ENCODE measurements at regions not wholly inside any gene's neighbourhood (a gene's known extent, or its start where the extent isn't known, plus 50 kb on each side); places are given as distances from the start of the nearest gene placed in this dataset.

GRCh38 chr2:100742277-100743254 is 77.4 kb upstream of the NPAS2 start:
- H3F3A ChIP-seq (ENCODE audit: insufficient read depth, low read length) = no peaks in the 10 kb centered on the region
- no peak overlapping the region for H3K9ac ChIP-seq (ENCODE audit: low read length)
- no peak overlapping the region for H2AFZ ChIP-seq (ENCODE audit: low read length)
- no peaks in the 10 kb centered on the region for H3K9me3 ChIP-seq (ENCODE audit: low read length)
- no peak overlapping the region for H3K27ac ChIP-seq (ENCODE audit: low read depth, low read length, poor library complexity, severe bottlenecking)
- H4K20me1 ChIP-seq (ENCODE audit: insufficient read depth, low read length) = no peaks in the 10 kb centered on the region
- H3K27me3 ChIP-seq (ENCODE audit: insufficient read depth, low read length) = 0 out of 2 replicates have a peak, but pooled peaks cover 6% of the 10 kb centered on the region
- no peak for TF ChIP-seq CTCF (IDR thresholded peaks at IDR 0.05; ENCODE audit: low read length)
- no peak for TF ChIP-seq EZH2 (IDR thresholded peaks at IDR 0.05; ENCODE audit: borderline replicate concordance, low read length)
- no peaks in the 10 kb centered on the region for H3K36me3 ChIP-seq (ENCODE audit: insufficient read depth, low read length)
- H3K79me2 ChIP-seq (ENCODE audit: insufficient read depth, low read length) = no peaks in the 10 kb centered on the region
- no peaks in the 10 kb centered on the region for H3K9me2 ChIP-seq (ENCODE audit: low read depth, low read length)
- no peaks in the 10 kb centered on the region for H3K4me1 ChIP-seq (ENCODE audit: insufficient read depth, low read length, severe bottlenecking)
- H3K4me3 ChIP-seq (ENCODE audit: low read depth, low read length, poor library complexity, severe bottlenecking) = no peak overlapping the region
- H3K4me2 ChIP-seq (ENCODE audit: low read length) = no peak overlapping the region

- TF ChIP-seq EZH2 (IDR thresholded peaks at IDR 0.05; ENCODE audit: borderline replicate concordance, low read length) (no peak), CTCF (IDR thresholded peaks at IDR 0.05; ENCODE audit: low read length) (no peak)
- no peak overlapping the region for H3K4me2 ChIP-seq (ENCODE audit: low read length)
- H3F3A ChIP-seq (ENCODE audit: insufficient read depth, low read length) = no peaks in the 10 kb centered on the region
- H3K27ac ChIP-seq (ENCODE audit: low read depth, low read length, poor library complexity, severe bottlenecking) = no peak overlapping the region
- H3K9me2 ChIP-seq (ENCODE audit: low read depth, low read length) = no peaks in the 10 kb centered on the region
- H2AFZ ChIP-seq (ENCODE audit: low read length) = no peak overlapping the region
- H3K4me1 ChIP-seq (ENCODE audit: insufficient read depth, low read length, severe bottlenecking) = no peaks in the 10 kb centered on the region
- H3K9ac ChIP-seq (ENCODE audit: low read length) = no peak overlapping the region
- H3K27me3 ChIP-seq (ENCODE audit: insufficient read depth, low read length) = 0 out of 2 replicates have a peak, but pooled peaks cover 6% of the 10 kb centered on the region
- no peak overlapping the region for H3K4me3 ChIP-seq (ENCODE audit: low read depth, low read length, poor library complexity, severe bottlenecking)
- no peaks in the 10 kb centered on the region for H4K20me1 ChIP-seq (ENCODE audit: insufficient read depth, low read length)
- no peaks in the 10 kb centered on the region for H3K79me2 ChIP-seq (ENCODE audit: insufficient read depth, low read length)
- no peaks in the 10 kb centered on the region for H3K9me3 ChIP-seq (ENCODE audit: low read length)
- no peaks in the 10 kb centered on the region for H3K36me3 ChIP-seq (ENCODE audit: insufficient read depth, low read length)
These were observed 76.2 kb upstream of the NPAS2 start for GRCh38 chr2:100743741-100744140.

GRCh38 chr2:100744184-100744583 is 75.8 kb upstream of the NPAS2 start:
- TF ChIP-seq CTCF (IDR thresholded peaks at IDR 0.05; ENCODE audit: low read length) (no peak), EZH2 (IDR thresholded peaks at IDR 0.05; ENCODE audit: borderline replicate concordance, low read length) (no peak)
- Histone ChIP-seq H3K79me2 (ENCODE audit: insufficient read depth, low read length) (no peaks in the 10 kb centered on the region), H3K27ac (ENCODE audit: low read depth, low read length, poor library complexity, severe bottlenecking) (no peak overlapping the region), H3K4me1 (ENCODE audit: insufficient read depth, low read length, severe bottlenecking) (no peaks in the 10 kb centered on the region), H3K4me2 (ENCODE audit: low read length) (no peak overlapping the region), H3K4me3 (ENCODE audit: low read depth, low read length, poor library complexity, severe bottlenecking) (no peak overlapping the region), H4K20me1 (ENCODE audit: insufficient read depth, low read length) (no peaks in the 10 kb centered on the region), H3K9ac (ENCODE audit: low read length) (no peak overlapping the region), H3K27me3 (ENCODE audit: insufficient read depth, low read length) (0 out of 2 replicates have a peak, but pooled peaks cover 6% of the 10 kb centered on the region), H3K36me3 (ENCODE audit: insufficient read depth, low read length) (no peaks in the 10 kb centered on the region), H3K9me3 (ENCODE audit: low read length) (no peaks in the 10 kb centered on the region), H3K9me2 (ENCODE audit: low read depth, low read length) (no peaks in the 10 kb centered on the region), H2AFZ (ENCODE audit: low read length) (no peak overlapping the region), H3F3A (ENCODE audit: insufficient read depth, low read length) (no peaks in the 10 kb centered on the region)

All from OCI-LY1 (cell line).